GM12878 (cell line): ENCODE measurements at regions not wholly inside any gene's neighbourhood (a gene's known extent, or its start where the extent isn't known, plus 50 kb on each side); places are given as distances from the start of the nearest gene placed in this dataset.

Source experiments
- ATAC-seq: fragments of 200-7000 bp; cut with Tn5 transposase; 3 replicates; pipeline ENCODE4 v1.9.1; 2020; ENCODE audit warnings: mild to moderate bottlenecking, moderate library complexity
- BruUV-seq: library from RNA; stranded (reverse); fragments of 400-500 nt; replicated peaks from 2 replicates; lab custom pipeline; 2021; lab: Mats Ljungman, UMichigan
- CTCF ChIA-PET: fragments of 300-600 bp; sonication (Branson Sonifier 250); formaldehyde crosslinking; extraction: SDS; loops from one replicate; lab custom pipeline; 2021; ENCODE audit warnings: inconsistent platforms; lab: Yijun Ruan, JAX
- POLR2A ChIA-PET: fragments of 350-600 bp; formaldehyde crosslinking; extraction: SDS; loops from one replicate; lab custom pipeline; 2021; ENCODE audit warnings: inconsistent platforms; lab: Charles Lee
- RAD21 ChIA-PET: fragments of 300-600 bp; sonication (Branson Sonifier 250); formaldehyde crosslinking; loops from one replicate; lab custom pipeline; 2023; ENCODE audit warnings: antibody characterized with exemption; ENCODE audit not compliant: unreplicated experiment; lab: Charles Lee
- SMC1A ChIA-PET: fragments of 300-600 bp; sonication (Branson Sonifier 250); formaldehyde crosslinking; loops from one replicate; lab custom pipeline; 2023; ENCODE audit not compliant: unreplicated experiment, uncharacterized antibody; lab: Charles Lee
- DNase-seq: peaks from one replicate; pipeline ENCODE4 v3.0.0-alpha.2; 2011; ENCODE audit warnings: low read depth, low spot score
- FAIRE-seq: peaks from 3 replicates; lab custom pipeline; 2011; peaks lifted over from hg19 to GRCh38; lab: Jason Lieb, UNC
- H2AFZ ChIP-seq: 2 replicates; pipeline ENCODE4 v1.6.0; 2011; ENCODE audit warnings: low read depth, low read length, control low read depth; ENCODE audit not compliant: control insufficient read depth
- H3K27ac ChIP-seq: 2 replicates; pipeline ENCODE4 v1.5.1; 2011; ENCODE audit warnings: control low read depth; ENCODE audit not compliant: control insufficient read depth, insufficient read depth
- H3K27me3 ChIP-seq, 2 experiments: replicated peaks in 1 of 2; 2 replicates each; pipeline versions ENCODE4 v1.6.0 to v1.6.1; 2011; ENCODE audit warnings: low read length in 1 of 2; ENCODE audit not compliant: control insufficient read depth in 2 of 2, insufficient read depth in 2 of 2
- H3K36me3 ChIP-seq, 2 experiments: 2 replicates each; pipeline ENCODE4 v1.5.1; 2011; ENCODE audit warnings: low read length in 1 of 2; ENCODE audit not compliant: control insufficient read depth in 2 of 2, insufficient read depth in 2 of 2
- H3K4me1 ChIP-seq: 2 replicates; pipeline ENCODE4 v1.6.1; 2011; ENCODE audit warnings: mild to moderate bottlenecking, low read length, moderate library complexity, mixed read lengths; ENCODE audit not compliant: control insufficient read depth, insufficient read depth
- H3K4me2 ChIP-seq: 2 replicates; pipeline ENCODE4 v1.6.0; 2011; ENCODE audit warnings: control low read depth; ENCODE audit not compliant: control insufficient read depth, insufficient read depth
- H3K4me3 ChIP-seq: fragments of 200-600 bp; sonication (generic); 2 replicates; pipeline ENCODE4 v1.5.1; 2016
- H3K79me2 ChIP-seq: 2 replicates; pipeline ENCODE4 v1.6.0; 2011; ENCODE audit warnings: low read length; ENCODE audit not compliant: control insufficient read depth, insufficient read depth
- H3K9ac ChIP-seq: 2 replicates; pipeline ENCODE4 v1.8.0; 2011; ENCODE audit warnings: low read length, control low read depth, mixed read lengths; ENCODE audit not compliant: control insufficient read depth, insufficient read depth
- H3K9me3 ChIP-seq: replicated peaks from 3 replicates; pipeline ENCODE4 v1.5.1; 2011; ENCODE audit warnings: mild to moderate bottlenecking, low read length; ENCODE audit not compliant: control insufficient read depth, insufficient read depth
- H4K20me1 ChIP-seq: 2 replicates; pipeline ENCODE4 v1.6.0; 2011; ENCODE audit not compliant: control insufficient read depth, insufficient read depth
- BCLAF1 ChIP-seq: fragments of 450-650 bp; IDR thresholded peaks from 2 replicates; pipeline ENCODE4 v1.6.1; 2017; ENCODE audit warnings: antibody characterized with exemption, mild to moderate bottlenecking, moderate library complexity
- BRCA1 ChIP-seq: IDR thresholded peaks from 2 replicates; pipeline ENCODE4 v1.6.1; 2011; ENCODE audit warnings: low read depth, low read length, improper control_type of control experiment
- HSF1 ChIP-seq: fragments of 150-350 bp; IDR thresholded peaks from 2 replicates; pipeline ENCODE4 v1.6.1; 2014; ENCODE audit warnings: mild to moderate bottlenecking, low read depth, low read length
- IKZF1 ChIP-seq: fragments of 450-650 bp; conservative IDR thresholded peaks from 2 replicates; pipeline ENCODE4 v1.6.1; 2017; ENCODE audit warnings: antibody characterized with exemption, mild to moderate bottlenecking
- IRF3 ChIP-seq: fragments of 450-650 bp; IDR thresholded peaks from 2 replicates; pipeline ENCODE4 v1.6.1; 2014; ENCODE audit warnings: mild to moderate bottlenecking
- MEF2A ChIP-seq: IDR thresholded peaks from 2 replicates; pipeline ENCODE4 v1.6.1; 2011; ENCODE audit warnings: low read depth, mild to moderate bottlenecking, low read length, moderate library complexity; ENCODE audit not compliant: insufficient read depth
- NBN ChIP-seq: fragments of 450-650 bp; IDR thresholded peaks from 2 replicates; pipeline ENCODE4 v1.6.1; 2016
- PAX5 ChIP-seq: IDR thresholded peaks from 2 replicates; pipeline ENCODE4 v1.6.1; 2011; ENCODE audit warnings: low read depth, low read length, borderline replicate concordance
- PML ChIP-seq: IDR thresholded peaks from 2 replicates; pipeline ENCODE4 v1.6.1; 2012; ENCODE audit warnings: low read length, inconsistent platforms
- STAT1 ChIP-seq: fragments of 450-650 bp; conservative IDR thresholded peaks from 2 replicates; pipeline ENCODE4 v1.6.1; 2014; ENCODE audit warnings: antibody characterized with exemption, mild to moderate bottlenecking
- SUPT20H ChIP-seq: IDR thresholded peaks from 2 replicates; pipeline ENCODE4 v1.6.1; 2011; ENCODE audit warnings: low read depth, mild to moderate bottlenecking, low read length, moderate library complexity, borderline replicate concordance; ENCODE audit not compliant: control insufficient read depth
- SUZ12 ChIP-seq: fragments of 200-600 bp; sonication (generic); IDR thresholded peaks from one replicate; pipeline ENCODE4 v1.6.1; 2018; ENCODE audit warnings: antibody characterized with exemption, mild to moderate bottlenecking; ENCODE audit not compliant: unreplicated experiment
- YY1 ChIP-seq: IDR thresholded peaks from 2 replicates; pipeline ENCODE4 v1.6.1; 2011; ENCODE audit warnings: low read depth, mild to moderate bottlenecking, low read length
- ZBTB11 ChIP-seq: fragments of 450-650 bp; formaldehyde crosslinking; IDR thresholded peaks from 2 replicates; pipeline ENCODE4 v1.5.0; 2022; ENCODE audit warnings: mild to moderate bottlenecking, missing genetic modification characterization
- ZNF207 ChIP-seq: fragments of 450-650 bp; IDR thresholded peaks from 2 replicates; pipeline ENCODE4 v1.6.1; 2014; ENCODE audit warnings: antibody characterized with exemption, mild to moderate bottlenecking, borderline replicate concordance
- ZNF24 ChIP-seq: fragments of 450-650 bp; IDR thresholded peaks from 2 replicates; pipeline ENCODE4 v1.6.1; 2017; ENCODE audit warnings: antibody characterized with exemption, mild to moderate bottlenecking
- WGBS: methylation state at CpG from one replicate; pipeline ENCODE4 v1.1.6; 2016; ENCODE audit warnings: low lambda C conversion rate; ENCODE audit not compliant: insufficient replicate concordance, insufficient coverage; ENCODE audit errors: missing lambda C conversion rate; 5-methylcytosine and 5-hydroxymethylcytosine counted together
- in situ Hi-C: fragments of 300-500 bp; cut with MboI; formaldehyde crosslinking; loops from 9 replicates; pipeline ENCODE4 v1.14.3; 2018; ENCODE audit warnings: mixed read lengths
- intact Hi-C: fragments of 100-400 bp; cut with micrococcal nuclease; formaldehyde crosslinking; loops from one replicate; pipeline ENCODE4 v1.14.2; 2022; ENCODE audit not compliant: unreplicated experiment

- no peak for TF ChIP-seq IKZF1
These were observed 1105.0 kb downstream of the BRD1 start (continued) for GRCh38 chr22:48722661-48723060.

GRCh38 chr22:48721395-48721669, 1106.3 kb downstream of the BRD1 start:
- no peaks in the 10 kb centered on the region for H3K36me3 ChIP-seq
- no peak overlapping the region for H2AFZ ChIP-seq
- no peak overlapping the region for H3K4me3 ChIP-seq
- H3K9ac ChIP-seq = no peak overlapping the region
- BruUV-seq = no TSS peak
- SMC1A ChIA-PET = no interaction called here
- in situ Hi-C loops (no loop called here), intact Hi-C loops (no loop called here)
- H3K9me3 ChIP-seq = no peaks in the 10 kb centered on the region; the same call in 1 of the 3 replicates
- H4K20me1 ChIP-seq = no peaks in the 10 kb centered on the region
- H3K79me2 ChIP-seq = no peaks in the 10 kb centered on the region
- no peak for DNase-seq
- TF ChIP-seq NBN = no peak
- no peak for TF ChIP-seq ZNF207
- no peak for TF ChIP-seq ZBTB11 (CRISPR knock-in tag)
- no peak for TF ChIP-seq MEF2A
- TF ChIP-seq SUPT20H = no peak
- TF ChIP-seq HSF1 = no peak
- TF ChIP-seq IRF3 = no peak
- no peak for TF ChIP-seq BRCA1
- TF ChIP-seq YY1 = no peak
- TF ChIP-seq PAX5 = no peak
- no peak for TF ChIP-seq ZNF24
- TF ChIP-seq STAT1 = no peak
- no peak for TF ChIP-seq SUZ12
- TF ChIP-seq BCLAF1 = no peak
- no peak for TF ChIP-seq PML
- H3K4me1 ChIP-seq = no peaks in the 10 kb centered on the region
- FAIRE-seq = no peak
- no peak overlapping the region for H3K4me2 ChIP-seq
- CTCF ChIA-PET = no interaction called here
- 43% methylated on average over 3 of the region's 3 CpGs for WGBS
- H3K27me3 ChIP-seq = no peaks in the 10 kb centered on the region
- POLR2A ChIA-PET = no interaction called here
- H3K27ac ChIP-seq = no peak overlapping the region
- ATAC-seq = no peak
- RAD21 ChIA-PET = no interaction called here
